Progenitor cell of endocrine pancreas (in vitro differentiated cells): ENCODE measurements at regions not wholly inside any gene's neighbourhood (a gene's known extent, or its start where the extent isn't known, plus 50 kb on each side); places are given as distances from the start of the nearest gene placed in this dataset.

ENCODE experiments used
- DNase-seq: peaks from one replicate; pipeline ENCODE4 v3.0.0; 2021; ENCODE audit warnings: low spot score; ENCODE audit not compliant: unreplicated experiment
- H3K27ac Mint-ChIP-seq: 2 replicates; pipeline ENCODE4 v1.8.0; 2021; ENCODE audit warnings: mild to moderate bottlenecking, moderate library complexity, mixed read lengths
- H3K27me3 Mint-ChIP-seq: 2 replicates; pipeline ENCODE4 v1.8.0; 2021; ENCODE audit warnings: mixed read lengths
- H3K36me3 Mint-ChIP-seq: 2 replicates; pipeline ENCODE4 v1.8.0; 2022; ENCODE audit warnings: mixed read lengths; ENCODE audit not compliant: insufficient read depth
- H3K4me1 Mint-ChIP-seq: 2 replicates; pipeline ENCODE4 v1.8.0; 2021; ENCODE audit warnings: low read depth, mixed read lengths
- H3K4me3 Mint-ChIP-seq: 2 replicates; pipeline ENCODE4 v1.8.0; 2021; ENCODE audit warnings: low read depth, mild to moderate bottlenecking, moderate library complexity, mixed read lengths
- H3K9me3 Mint-ChIP-seq: 2 replicates; pipeline ENCODE4 v1.8.0; 2021; ENCODE audit warnings: low read depth, mixed read lengths
- TF ChIP-seq, protein P1 (sequence below): fragments of 200-600 bp; sonication (generic); IDR thresholded peaks from one replicate; pipeline ENCODE4 v1.5.0; 2021; ENCODE audit warnings: antibody characterized with exemption, mild to moderate bottlenecking; ENCODE audit not compliant: unreplicated experiment

DNA sequence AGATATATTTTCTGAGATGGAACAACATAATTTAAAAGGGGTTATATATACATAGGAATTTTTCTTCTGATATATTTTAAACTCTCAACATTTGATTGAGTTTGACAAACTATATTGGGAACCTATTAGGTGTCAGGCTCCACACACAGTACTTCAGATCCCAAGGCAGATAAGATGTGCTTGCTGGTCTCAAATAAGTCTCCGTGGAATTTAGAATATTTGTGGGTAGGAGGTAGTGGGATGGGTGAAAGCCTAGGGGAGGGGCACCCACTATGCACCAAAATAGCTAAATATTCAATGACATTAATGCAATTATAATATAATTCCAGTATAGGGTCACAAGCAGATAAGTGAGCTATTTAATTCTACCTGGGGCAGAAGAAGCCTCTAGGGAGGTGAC lies 81.5 kb downstream of the ARL4A start:
- no peak overlapping the region for H3K4me3 Mint-ChIP-seq
- H3K27ac Mint-ChIP-seq, result no peak overlapping the region
- H3K4me1 Mint-ChIP-seq, result peaks cover 16% of the 10 kb centered on the region

DNA sequence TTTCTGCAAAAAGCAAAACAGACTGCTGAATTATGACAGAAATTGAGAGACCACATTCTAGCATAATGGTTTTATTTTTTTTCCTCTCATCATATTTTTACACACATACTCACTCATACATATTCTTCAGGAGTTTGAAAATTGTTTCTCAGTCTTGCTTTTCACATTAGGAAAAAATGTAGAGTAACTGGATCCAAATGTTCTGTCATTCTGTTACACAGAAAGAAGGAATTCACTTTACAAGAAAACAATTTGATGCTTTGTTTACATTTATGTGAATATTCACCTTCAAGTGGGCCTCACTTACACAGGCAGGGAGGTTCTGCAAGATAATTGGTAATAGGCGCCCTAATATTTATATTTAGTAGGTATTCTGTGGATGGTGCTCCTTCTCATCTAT lies 82.0 kb downstream of the ARL4A start:
- H3K4me1 Mint-ChIP-seq, result peaks cover 16% of the 10 kb centered on the region
- no peak for DNase-seq
- H3K4me3 Mint-ChIP-seq, result no peak overlapping the region
- H3K27me3 Mint-ChIP-seq, result no peaks in the 10 kb centered on the region
- TF ChIP-seq, protein P1, sequence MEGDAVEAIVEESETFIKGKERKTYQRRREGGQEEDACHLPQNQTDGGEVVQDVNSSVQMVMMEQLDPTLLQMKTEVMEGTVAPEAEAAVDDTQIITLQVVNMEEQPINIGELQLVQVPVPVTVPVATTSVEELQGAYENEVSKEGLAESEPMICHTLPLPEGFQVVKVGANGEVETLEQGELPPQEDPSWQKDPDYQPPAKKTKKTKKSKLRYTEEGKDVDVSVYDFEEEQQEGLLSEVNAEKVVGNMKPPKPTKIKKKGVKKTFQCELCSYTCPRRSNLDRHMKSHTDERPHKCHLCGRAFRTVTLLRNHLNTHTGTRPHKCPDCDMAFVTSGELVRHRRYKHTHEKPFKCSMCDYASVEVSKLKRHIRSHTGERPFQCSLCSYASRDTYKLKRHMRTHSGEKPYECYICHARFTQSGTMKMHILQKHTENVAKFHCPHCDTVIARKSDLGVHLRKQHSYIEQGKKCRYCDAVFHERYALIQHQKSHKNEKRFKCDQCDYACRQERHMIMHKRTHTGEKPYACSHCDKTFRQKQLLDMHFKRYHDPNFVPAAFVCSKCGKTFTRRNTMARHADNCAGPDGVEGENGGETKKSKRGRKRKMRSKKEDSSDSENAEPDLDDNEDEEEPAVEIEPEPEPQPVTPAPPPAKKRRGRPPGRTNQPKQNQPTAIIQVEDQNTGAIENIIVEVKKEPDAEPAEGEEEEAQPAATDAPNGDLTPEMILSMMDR, result no peak
- no peak overlapping the region for H3K27ac Mint-ChIP-seq
- no peaks in the 10 kb centered on the region for H3K36me3 Mint-ChIP-seq
- H3K9me3 Mint-ChIP-seq, result peaks cover 10% of the 10 kb centered on the region

More for the DNA sequence above, 81.5 kb downstream of the ARL4A start:
- Mint-ChIP-seq H3K27me3 (no peaks in the 10 kb centered on the region), H3K9me3 (peaks cover 9% of the 10 kb centered on the region), H3K36me3 (no peaks in the 10 kb centered on the region)
- TF ChIP-seq, protein P1, result no peak
- no peak for DNase-seq

DNA sequence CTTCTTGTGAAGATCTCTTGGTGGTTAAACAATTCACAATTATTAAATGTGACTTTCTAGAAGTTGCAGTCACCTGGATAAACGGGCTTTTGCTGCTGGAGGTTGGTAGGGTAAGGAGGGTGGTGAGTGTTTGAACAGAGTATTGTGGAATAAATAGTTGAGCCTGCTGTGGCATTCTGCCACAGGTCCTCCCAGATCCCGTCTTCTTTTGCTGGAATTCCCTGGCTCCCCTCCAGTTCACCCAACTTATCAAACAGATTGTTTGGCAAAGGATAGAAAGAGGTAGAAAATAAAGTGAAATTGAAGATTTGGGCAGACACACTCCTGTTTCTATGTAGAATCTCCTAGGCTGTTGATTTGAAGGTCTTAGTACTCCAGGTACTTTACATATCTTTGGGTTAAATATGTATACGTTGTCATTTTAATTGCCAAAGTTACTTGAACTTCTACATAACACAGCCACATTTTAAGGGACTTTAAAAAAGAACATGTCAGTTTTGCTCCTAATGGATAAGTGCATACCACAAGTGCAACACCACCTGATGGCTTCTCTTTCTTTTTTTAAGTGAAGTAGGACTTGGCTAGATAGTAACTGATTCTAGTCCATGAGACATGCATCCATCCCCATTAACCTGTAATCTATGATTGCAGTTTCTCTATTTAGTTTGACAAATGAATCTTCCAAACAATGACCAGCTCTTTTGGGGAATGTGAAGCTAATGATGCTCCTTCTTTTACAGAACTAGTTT lies 83.0 kb downstream of the ARL4A start:
- Mint-ChIP-seq H3K36me3 (no peaks in the 10 kb centered on the region), H3K4me1 (peaks cover 16% of the 10 kb centered on the region), H3K4me3 (no peak overlapping the region), H3K27ac (no peak overlapping the region), H3K27me3 (no peaks in the 10 kb centered on the region), H3K9me3 (peaks cover 10% of the 10 kb centered on the region)
- DNase-seq, result no peak
- TF ChIP-seq, protein P1, result no peak

DNA sequence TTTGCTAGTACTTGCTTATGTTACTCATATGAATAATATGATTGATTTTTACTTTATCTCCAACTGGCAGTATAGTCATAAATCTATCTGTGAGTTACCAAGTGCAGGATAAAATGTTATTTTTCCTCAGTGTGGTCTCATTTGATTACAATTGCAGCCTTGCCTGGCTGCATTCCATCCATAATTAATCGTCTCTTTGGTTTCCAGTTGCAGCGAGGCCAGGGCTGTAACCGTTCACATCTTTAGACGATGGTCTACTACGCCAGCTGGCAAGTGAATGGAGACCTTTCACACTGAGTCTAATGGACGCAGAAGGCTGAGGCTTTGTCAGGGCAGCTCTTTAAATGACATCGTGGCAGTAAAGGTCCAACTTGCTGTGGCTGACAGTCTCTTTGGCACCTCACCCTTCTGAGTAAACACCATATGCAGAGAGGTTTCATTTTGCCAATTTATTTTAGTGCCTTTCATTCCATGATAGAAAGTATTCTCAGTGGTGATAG lies 84.0 kb downstream of the ARL4A start:
- no peak overlapping the region for H3K27ac Mint-ChIP-seq
- H3K4me3 Mint-ChIP-seq, result no peak overlapping the region
- H3K36me3 Mint-ChIP-seq, result no peaks in the 10 kb centered on the region
- H3K9me3 Mint-ChIP-seq, result peaks cover 10% of the 10 kb centered on the region
- TF ChIP-seq, protein P1, result no peak
- DNase-seq, result no peak
- H3K27me3 Mint-ChIP-seq, result no peaks in the 10 kb centered on the region
- peaks cover 16% of the 10 kb centered on the region for H3K4me1 Mint-ChIP-seq

DNA sequence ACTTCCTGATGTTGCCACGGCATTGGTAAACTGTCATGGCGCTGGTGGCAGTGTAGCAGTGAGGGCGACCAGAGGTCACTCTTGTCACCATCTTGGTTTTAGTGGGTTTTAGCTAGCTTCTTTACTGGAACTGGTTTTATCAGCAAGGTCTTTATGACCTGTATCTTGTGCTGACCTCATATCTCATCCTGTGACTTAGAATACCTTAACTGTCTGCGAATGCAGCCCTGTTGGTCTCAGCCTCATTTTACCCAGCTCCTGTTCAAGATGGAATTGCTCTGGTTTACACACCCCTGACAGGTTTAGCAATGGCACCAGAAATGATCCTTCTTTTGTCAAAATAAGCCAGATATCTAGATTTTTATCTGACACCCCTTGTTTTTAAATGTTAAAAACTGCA lies 85.3 kb downstream of the ARL4A start:
- Mint-ChIP-seq H3K27me3 (no peaks in the 10 kb centered on the region), H3K36me3 (no peaks in the 10 kb centered on the region), H3K4me3 (no peak overlapping the region), H3K9me3 (peaks cover 10% of the 10 kb centered on the region), H3K27ac (no peak overlapping the region), H3K4me1 (peaks cover 16% of the 10 kb centered on the region)
- TF ChIP-seq, protein P1, result no peak
- no peak for DNase-seq
